Mononuclear cell (primary cell): ENCODE measurements at regions not wholly inside any gene's neighbourhood (a gene's known extent, or its start where the extent isn't known, plus 50 kb on each side); places are given as distances from the start of the nearest gene placed in this dataset.
"Not testable (repeated sequence)": the region's sequence is repeated elsewhere in the genome, so short reads cannot be mapped to it uniquely, and the experiment has no call there.

ENCODE experiments used
- H3K27me3 ChIP-seq: 2 replicates; pipeline ENCODE4 v1.6.0; 2011; ENCODE audit warnings: low read length, control low read depth; ENCODE audit not compliant: insufficient read depth
- H3K4me1 ChIP-seq: 2 replicates; pipeline ENCODE4 v1.5.1; 2011; ENCODE audit warnings: mild to moderate bottlenecking, low read length, control low read depth; ENCODE audit not compliant: insufficient read depth
- H3K4me3 ChIP-seq: 2 replicates; pipeline ENCODE4 v1.5.1; 2011; ENCODE audit warnings: mild to moderate bottlenecking, low read length, moderate library complexity
- H3K9me3 ChIP-seq: 2 replicates; pipeline ENCODE4 v1.5.1; 2011; ENCODE audit warnings: low read depth, mild to moderate bottlenecking, control low read depth, low read length

GRCh38 chr3:178186666-178187065 lies 349.6 kb upstream of the KCNMB2 start:
- Histone ChIP-seq H3K4me1 (no peaks in the 10 kb centered on the region), H3K27me3 (no peaks in the 10 kb centered on the region), H3K4me3 (no peak overlapping the region), H3K9me3 (no peaks in the 10 kb centered on the region)

- Histone ChIP-seq H3K27me3 (no peaks in the 10 kb centered on the region), H3K9me3 (no peaks in the 10 kb centered on the region), H3K4me3 (no peak overlapping the region), H3K4me1 (no peaks in the 10 kb centered on the region)
Observed at GRCh38 chr3:178189854-178190253, 346.4 kb upstream of the KCNMB2 start.

GRCh38 chr3:178193846-178194245 lies 342.4 kb upstream of the KCNMB2 start:
- Histone ChIP-seq H3K4me3 (no peak overlapping the region), H3K4me1 (no peaks in the 10 kb centered on the region), H3K9me3 (no peaks in the 10 kb centered on the region), H3K27me3 (no peaks in the 10 kb centered on the region)

DNA sequence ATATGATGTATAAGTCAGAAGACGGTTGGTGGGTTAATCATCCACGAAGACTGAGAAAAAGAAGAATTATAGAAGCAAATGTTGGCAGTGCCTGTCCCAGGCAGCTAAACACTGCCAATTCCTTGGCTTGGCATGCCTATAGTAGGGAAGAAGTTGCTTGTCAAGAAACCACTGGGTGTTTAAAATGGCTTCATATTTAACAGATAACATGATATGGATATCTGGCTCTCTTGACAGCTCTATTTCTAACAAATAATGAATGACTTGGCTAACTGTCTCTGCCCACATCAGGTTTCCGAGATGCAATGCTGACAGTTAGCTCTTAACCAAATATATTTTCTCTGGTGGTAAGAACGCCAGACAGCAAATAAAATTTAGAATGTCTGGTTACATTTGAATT lies 341.7 kb upstream of the KCNMB2 start:
- Histone ChIP-seq H3K9me3 (no peaks in the 10 kb centered on the region), H3K27me3 (no peaks in the 10 kb centered on the region), H3K4me1 (no peaks in the 10 kb centered on the region), H3K4me3 (no peak overlapping the region)

- Histone ChIP-seq H3K4me1 (no peaks in the 10 kb centered on the region), H3K4me3 (no peak overlapping the region)
Observed at GRCh38 chr3:178195824-178196223, 340.4 kb upstream of the KCNMB2 start.

DNA sequence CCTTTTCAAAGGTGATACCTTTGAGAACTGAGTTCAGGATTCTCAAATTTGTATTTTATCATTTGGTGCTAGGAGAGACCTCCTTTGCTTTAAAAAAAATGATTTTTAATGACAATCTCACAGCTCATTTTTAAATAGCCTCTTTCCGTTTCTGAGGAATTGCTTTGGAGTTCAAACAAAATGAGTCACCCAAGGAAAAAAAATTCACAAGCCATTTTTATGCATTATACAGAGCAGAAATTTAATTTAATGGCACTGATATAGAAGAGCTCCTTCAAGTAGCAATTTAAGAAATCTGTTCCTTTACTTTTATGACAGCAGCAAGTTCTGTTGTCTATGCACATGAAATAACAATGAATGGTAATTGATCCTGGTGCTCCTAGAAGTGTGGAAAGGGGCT lies 337.9 kb upstream of the KCNMB2 start:
- Histone ChIP-seq H3K9me3 (no peaks in the 10 kb centered on the region), H3K4me3 (no peak overlapping the region), H3K4me1 (no peaks in the 10 kb centered on the region), H3K27me3 (no peaks in the 10 kb centered on the region)

More at GRCh38 chr3:178195824-178196223, 340.4 kb upstream of the KCNMB2 start:
- no peaks in the 10 kb centered on the region for H3K9me3 ChIP-seq
- H3K27me3 ChIP-seq = no peaks in the 10 kb centered on the region

DNA sequence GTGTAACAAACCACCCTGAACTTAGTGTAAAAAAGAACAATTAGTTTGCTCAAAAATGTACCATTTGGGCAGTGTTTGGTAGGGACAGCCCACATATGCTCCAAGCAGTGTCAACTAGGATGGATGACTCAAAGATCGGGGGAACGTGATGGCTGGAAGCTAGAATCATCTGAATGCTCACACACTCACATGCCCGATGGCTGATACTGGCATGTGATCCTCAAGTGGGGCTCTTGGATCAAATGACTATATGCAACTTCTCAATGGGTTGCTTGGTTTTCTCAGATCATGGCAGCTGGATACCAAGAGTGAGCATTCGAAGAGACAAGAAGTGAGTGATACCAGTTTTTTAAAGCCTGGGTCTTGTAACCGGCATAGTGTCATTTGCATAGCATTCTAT lies 335.9 kb upstream of the KCNMB2 start:
- no peak overlapping the region for H3K4me3 ChIP-seq
- no peaks in the 10 kb centered on the region for H3K9me3 ChIP-seq
- no peaks in the 10 kb centered on the region for H3K27me3 ChIP-seq
- no peaks in the 10 kb centered on the region for H3K4me1 ChIP-seq

GRCh38 chr3:178201714-178202113 lies 334.5 kb upstream of the KCNMB2 start:
- Histone ChIP-seq H3K4me3 (no peak overlapping the region), H3K9me3 (no peaks in the 10 kb centered on the region), H3K27me3 (no peaks in the 10 kb centered on the region), H3K4me1 (no peaks in the 10 kb centered on the region)

- no peaks in the 10 kb centered on the region for H3K9me3 ChIP-seq
- no peaks in the 10 kb centered on the region for H3K27me3 ChIP-seq
- H3K4me3 ChIP-seq = no peak overlapping the region
- H3K4me1 ChIP-seq = no peaks in the 10 kb centered on the region
Observed at GRCh38 chr3:178202194-178202593, 334.0 kb upstream of the KCNMB2 start.

GRCh38 chr3:178203165-178203564 lies 333.1 kb upstream of the KCNMB2 start:
- H3K9me3 ChIP-seq = no peaks in the 10 kb centered on the region
- no peaks in the 10 kb centered on the region for H3K4me1 ChIP-seq
- no peak overlapping the region for H3K4me3 ChIP-seq
- no peaks in the 10 kb centered on the region for H3K27me3 ChIP-seq

DNA sequence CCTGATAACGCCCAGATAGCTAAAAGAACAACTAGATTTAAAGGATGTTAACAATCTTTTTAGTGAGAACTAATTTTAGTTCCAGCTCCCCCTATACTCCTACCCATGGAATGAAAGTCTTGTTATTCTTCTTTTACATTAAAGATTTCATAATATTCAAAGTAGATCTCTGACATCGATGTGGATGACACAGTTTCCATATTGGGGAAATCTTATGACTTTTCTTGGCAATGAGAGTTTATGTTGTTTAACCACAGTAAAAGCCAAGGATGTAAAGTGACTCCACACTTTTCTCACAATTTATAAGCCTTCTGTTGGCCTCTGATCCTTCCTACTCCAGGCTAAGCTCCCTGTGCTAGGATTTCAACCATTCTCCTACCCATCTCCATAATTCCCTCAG lies 332.6 kb upstream of the KCNMB2 start:
- Histone ChIP-seq H3K27me3 (no peaks in the 10 kb centered on the region), H3K4me3 (no peak overlapping the region), H3K9me3 (no peaks in the 10 kb centered on the region), H3K4me1 (no peaks in the 10 kb centered on the region)

DNA sequence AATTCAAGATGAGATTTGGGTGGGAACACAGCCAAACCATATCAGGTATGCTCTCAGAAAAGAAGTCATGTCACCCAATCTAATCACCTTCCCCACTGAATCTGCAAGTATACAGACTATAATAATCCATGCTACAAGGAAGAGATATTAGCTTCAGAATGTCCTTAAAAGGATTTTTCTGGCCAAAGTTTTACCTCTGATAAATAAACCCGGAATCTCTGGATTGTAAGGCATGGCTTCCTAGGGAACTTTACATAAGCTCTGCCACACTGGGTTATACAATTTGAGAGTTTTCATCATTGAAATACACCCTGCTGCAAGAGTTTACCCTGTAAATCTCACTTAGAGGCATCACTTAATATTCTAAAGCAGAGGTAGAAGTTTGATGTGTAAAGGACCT lies 330.5 kb upstream of the KCNMB2 start:
- no peaks in the 10 kb centered on the region for H3K9me3 ChIP-seq

GRCh38 chr3:178206521-178206920 lies 329.7 kb upstream of the KCNMB2 start:
- no peak overlapping the region for H3K4me3 ChIP-seq
- H3K27me3 ChIP-seq = no peaks in the 10 kb centered on the region
- H3K4me1 ChIP-seq = no peaks in the 10 kb centered on the region
- no peaks in the 10 kb centered on the region for H3K9me3 ChIP-seq

More for the DNA sequence above, 330.5 kb upstream of the KCNMB2 start:
- Histone ChIP-seq H3K4me3 (no peak overlapping the region), H3K4me1 (no peaks in the 10 kb centered on the region), H3K27me3 (no peaks in the 10 kb centered on the region)

- not testable (repeated sequence) for H3K4me3 ChIP-seq, H3K27me3 ChIP-seq, H3K4me1 ChIP-seq, H3K9me3 ChIP-seq
Observed at GRCh38 chr3:178207161-178207560, 329.1 kb upstream of the KCNMB2 start.

GRCh38 chr3:178207627-178208026 lies 328.6 kb upstream of the KCNMB2 start:
- not testable (repeated sequence) for H3K4me3 ChIP-seq, H3K27me3 ChIP-seq, H3K4me1 ChIP-seq, H3K9me3 ChIP-seq

DNA sequence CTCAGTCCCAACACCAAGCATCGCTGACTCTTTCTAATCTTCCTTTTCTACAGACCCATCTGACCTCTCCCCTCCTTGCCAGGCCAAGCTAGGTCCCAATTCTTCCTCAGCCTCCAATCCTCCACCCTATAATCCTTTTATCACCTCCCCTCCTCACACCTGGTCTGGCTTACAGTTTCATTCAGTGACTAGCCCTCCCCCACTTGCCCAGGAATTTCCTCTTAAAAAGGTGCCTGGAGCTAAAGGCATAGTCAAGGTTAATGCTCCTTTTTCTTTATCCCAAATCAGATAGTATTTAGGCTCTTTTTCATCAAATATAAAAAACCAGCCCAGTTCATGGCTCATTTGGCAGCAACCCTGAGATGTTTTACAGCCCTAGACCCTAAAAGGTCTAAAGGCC lies 327.1 kb upstream of the KCNMB2 start:
- H3K9me3 ChIP-seq, H3K4me1 ChIP-seq, H3K27me3 ChIP-seq, H3K4me3 ChIP-seq: not testable (repeated sequence)

DNA sequence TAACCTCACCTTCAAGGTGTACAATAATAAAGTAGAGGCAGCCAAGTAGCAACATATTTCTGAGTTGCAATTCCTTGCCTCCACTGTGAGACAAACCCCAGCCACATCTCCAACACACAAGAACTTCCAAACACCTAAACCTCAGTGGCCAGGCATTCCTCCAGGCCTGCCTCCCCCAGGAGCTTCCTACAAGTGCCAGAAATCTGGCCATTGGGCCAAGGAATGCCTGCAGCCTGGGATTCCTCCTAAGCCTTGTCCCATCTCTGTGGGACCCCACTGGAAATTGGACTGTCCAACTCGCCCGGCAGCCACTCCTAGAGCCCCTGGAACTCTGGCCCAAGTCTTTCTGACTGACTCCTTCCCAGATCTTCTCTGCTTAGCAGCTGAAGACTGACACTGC lies 326.6 kb upstream of the KCNMB2 start:
- not testable (repeated sequence) for H3K27me3 ChIP-seq, H3K9me3 ChIP-seq, H3K4me1 ChIP-seq, H3K4me3 ChIP-seq
